ENCODE measurements at regions not wholly inside any gene's neighbourhood (a gene's known extent, or its start where the extent isn't known, plus 50 kb on each side); places are given as distances from the start of the nearest gene placed in this dataset.

GRCh38 chr13:69291292-69291906 lies 816.2 kb upstream of the ATXN8OS start:
- no peak for TF ChIP-seq CTCF (conservative IDR thresholded peaks at IDR 0.05; ENCODE audit: low read depth, low read length)
- TF ChIP-seq EZH2 (IDR thresholded peaks at IDR 0.05; ENCODE audit: borderline replicate concordance, low read depth, low read length, poor library complexity, severe bottlenecking), result no peak

Measured in A673 (cell line).